GM18502 (cell line): ENCODE measurements at regions not wholly inside any gene's neighbourhood (a gene's known extent, or its start where the extent isn't known, plus 50 kb on each side); places are given as distances from the start of the nearest gene placed in this dataset.

Experiments used
- ATAC-seq: cut with Tn5 transposase; IDR thresholded peaks from one replicate; pipeline ENCODE4 v1.9.1; 2021; ENCODE audit warnings: mild to moderate bottlenecking; ENCODE audit not compliant: unreplicated experiment, poor library complexity

DNA sequence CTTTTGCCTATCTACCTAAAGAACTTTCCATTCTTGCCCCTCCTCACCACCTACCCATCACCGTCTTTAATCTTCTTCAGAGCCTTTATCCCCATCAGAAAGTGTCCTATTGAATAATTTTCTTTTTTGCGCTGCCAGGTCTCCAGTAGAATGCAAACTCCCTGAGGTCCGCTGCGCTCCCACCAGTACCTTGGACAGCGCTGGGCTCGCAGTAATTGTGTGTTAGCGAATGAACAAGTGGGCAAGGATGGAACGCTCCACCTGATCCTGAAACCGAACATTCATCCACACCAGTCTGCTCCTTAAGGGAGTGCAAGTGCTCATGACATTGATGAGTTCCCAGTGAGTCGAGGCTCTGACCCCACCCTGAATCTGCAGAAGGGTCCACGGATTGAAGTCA is 391.2 kb downstream of the CDH26 start:
- no peak for ATAC-seq

DNA sequence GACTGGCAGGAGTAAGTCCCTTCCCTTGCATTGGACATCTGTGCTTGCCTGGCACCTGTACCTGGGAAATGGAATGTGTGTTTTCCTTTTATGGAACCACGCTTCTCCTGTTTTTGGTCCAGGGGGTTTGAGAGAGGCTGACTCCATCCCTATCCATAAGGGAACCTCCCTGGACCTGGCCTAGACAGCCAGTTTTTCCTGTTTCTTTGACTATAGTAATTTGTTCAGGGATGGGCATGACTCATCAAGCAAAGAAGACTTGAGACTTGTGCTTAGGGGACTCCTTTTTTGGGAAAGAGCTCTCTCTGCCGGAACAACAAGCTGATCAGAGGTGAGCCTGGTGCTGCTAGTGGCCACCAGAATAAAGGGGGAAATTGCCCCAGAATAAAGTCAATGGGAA is 393.8 kb downstream of the CDH26 start:
- no peak for ATAC-seq

DNA sequence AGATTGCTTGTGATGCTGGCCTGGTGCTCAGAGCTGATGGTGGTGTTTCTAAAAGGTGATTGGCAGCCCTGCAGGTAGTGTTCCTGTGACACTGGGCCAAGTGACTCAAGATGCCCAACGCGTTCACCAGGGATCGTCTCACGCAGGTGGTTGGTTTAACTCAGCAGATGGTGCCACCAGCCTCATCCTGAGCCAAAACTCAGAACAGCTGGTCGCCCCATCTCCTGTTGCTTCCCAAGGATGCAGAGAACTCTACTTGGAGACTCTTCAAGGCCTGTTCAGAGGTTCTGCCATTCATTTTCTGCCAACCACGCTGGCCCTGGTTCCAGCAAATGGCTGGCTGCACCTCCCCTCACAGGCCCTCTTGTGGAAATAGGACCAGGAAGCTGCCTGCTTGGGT is 394.4 kb downstream of the CDH26 start:
- ATAC-seq = no peak

DNA sequence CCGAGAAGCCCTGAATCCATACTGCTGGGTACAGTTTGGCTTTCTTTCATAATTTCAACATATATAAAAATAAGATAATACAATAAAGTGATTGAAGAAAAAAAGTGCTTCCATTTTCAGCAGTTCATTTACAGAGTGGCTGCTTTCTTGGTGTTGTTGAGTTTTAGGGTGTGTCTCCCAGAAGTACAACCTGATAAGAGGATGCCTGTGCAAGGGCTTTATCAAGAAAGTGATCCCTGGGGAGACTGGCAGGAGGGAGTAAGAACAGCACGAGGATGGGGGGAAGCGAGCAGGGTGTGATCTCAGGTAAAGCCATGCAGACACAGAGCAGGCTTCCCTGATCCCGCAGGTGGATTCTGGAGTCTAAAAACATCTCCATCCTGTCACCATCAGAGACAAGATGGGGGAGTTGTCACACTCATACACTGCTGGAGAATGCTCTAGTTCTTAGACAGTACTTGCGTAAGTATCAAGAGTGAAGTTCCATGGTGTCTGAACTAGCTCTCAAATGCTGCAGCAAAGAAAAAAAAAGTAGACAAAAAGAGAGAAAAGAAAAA is 395.9 kb downstream of the CDH26 start:
- no peak for ATAC-seq

DNA sequence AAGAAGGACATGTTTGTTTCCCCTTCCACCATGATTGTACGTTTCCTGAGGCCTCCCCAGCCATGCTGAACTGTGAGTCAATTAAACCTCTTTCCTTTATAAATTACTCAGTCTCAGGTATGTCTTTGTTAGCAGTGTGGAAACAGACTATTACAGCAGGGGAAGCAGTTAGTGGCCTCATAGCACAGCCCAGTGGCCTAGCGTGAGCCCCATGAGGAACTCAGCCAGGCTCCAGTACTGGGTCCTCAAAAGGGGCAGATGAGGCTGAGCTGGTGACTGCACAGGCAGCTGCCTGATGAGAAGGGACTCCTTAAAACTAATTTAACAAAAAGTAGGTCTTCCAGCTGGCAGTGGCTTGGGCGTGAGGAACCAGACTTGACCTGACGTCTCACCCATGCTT is 399.9 kb downstream of the CDH26 start:
- ATAC-seq = no peak

DNA sequence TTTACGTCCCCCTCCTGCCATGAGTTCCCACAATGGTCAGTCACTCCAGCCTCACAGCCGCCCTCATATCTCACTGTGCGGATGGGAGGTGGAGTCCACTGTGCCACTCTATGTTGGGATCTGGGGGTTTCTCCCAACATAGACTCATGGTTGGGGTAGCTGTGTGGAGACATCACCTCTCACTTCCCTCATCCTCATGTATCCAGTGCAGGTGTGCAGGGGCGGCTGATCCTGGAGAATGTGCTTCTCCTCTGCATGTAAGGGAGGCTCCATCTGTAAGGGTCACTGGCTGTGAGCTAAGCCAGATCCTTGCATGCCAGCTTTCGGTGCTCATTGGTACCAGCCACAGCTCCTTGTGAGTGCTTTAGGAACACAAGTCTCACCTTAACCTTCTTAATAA is 400.8 kb downstream of the CDH26 start:
- ATAC-seq = no peak

DNA sequence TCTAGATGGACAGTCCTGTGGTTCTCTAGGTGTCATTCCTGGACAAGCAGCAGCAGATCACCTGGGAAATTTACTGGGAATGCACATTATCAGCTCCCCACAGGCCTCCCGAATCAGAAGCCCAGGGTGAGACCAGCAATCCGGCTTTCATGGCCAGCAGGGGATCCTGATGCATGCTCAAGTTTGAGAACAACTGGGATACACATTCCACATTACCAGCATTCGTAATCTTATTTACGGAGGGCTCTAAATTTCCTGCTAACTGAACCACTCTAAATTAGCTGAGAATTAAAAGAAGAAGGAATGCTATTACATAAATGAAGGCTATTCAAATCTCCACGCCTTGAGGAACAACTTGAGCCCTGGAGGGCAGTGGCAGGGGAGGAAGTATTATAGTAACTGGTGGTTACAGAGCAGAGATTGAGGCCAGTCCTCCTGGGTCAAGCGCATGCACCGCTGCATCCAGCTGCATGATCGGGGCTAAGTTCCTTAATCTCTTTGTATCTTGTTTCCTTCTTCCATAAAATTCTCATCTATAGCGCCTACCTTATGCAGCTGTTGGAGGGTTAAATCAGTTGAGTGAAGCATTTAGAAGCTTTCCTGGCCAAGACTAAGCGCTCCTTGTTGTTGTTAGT is 403.7 kb downstream of the CDH26 start:
- ATAC-seq = no peak

DNA sequence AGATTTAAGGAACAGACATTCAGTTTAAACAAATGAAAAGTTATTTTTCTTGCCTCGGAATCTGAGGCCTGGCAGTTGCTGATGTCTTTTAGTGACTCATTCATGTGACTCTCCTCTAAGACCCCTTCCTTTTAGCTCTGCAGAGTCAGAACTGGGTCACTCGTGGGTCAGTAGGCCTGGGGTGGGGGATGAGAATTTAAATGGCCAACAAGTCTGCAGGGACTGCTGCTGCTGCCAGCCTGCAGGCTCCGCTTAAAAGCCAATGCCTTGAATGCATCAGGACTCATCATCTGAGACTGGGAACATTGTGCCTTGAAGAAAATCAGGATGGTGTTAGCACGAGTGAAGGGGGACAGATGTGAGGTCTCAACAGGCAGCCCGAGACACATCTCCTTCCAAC is 404.3 kb downstream of the CDH26 start:
- ATAC-seq = no peak

DNA sequence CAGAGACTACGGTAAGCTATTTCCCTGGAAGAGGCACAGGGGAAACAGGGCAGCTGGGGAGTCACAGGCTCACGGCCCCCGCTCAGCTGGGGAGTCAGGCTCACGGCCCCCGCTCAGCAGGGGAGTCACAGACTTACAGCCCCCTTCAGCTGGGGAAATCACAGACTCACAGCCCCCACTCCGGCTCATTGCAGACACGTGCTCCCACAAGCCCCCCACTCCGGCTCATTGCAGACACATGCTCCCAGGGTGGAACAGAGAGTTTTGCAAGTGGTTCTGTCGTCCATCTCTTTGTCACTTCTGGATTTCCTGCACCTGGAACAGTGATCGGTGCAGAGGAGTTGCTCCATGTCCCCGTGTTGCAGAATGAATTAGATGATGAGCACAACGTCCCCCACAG is 405.5 kb downstream of the CDH26 start:
- ATAC-seq = no peak

DNA sequence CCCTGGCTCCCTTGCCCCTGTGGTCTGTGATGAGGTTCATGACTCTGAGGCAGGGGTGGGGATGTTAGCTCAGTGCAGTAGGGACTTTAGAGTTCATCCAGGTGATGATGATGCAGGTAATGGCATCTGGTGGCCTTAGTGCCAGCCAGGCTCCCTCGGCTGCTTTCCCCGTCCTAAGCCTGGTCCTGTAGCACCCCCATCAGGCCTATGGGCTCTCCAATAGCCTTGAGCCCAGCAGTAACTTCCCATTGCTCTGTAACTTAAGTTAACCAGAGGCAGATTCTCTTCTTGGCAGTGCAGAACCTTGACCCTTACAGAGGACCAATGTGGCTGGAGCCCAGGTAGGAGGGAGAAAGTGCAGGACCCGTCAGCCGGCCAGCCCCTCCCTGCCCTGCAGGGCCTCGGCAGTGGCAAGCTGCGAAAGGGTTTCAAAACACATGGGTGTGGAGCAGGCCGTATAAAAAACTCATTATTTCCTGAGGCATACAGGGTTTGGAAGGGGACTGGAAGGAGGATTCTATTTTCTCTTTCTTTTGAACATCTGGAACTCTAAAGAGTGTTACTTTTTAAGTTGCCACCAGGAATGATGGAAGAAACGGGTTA is 406.9 kb downstream of the CDH26 start:
- no peak for ATAC-seq

DNA sequence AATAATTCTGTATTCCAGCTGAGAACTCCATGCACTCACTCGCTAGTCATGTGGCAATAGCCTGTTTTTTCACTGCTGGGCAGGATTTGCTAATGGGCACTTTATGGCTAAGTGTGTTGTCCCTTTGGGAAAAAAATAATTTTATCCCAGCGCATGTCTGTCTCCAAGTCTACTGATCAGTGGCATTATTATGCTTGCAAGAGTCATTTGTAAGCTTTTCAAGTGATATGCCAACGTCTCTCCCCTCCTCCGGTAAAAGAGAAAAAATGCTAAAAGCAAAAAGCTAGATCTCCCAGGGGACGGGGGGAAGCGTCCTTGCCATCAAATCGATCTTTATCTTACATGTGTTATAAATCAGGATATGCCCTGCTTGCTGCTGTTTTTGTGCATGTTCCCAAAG is 407.7 kb downstream of the CDH26 start:
- ATAC-seq = no peak

DNA sequence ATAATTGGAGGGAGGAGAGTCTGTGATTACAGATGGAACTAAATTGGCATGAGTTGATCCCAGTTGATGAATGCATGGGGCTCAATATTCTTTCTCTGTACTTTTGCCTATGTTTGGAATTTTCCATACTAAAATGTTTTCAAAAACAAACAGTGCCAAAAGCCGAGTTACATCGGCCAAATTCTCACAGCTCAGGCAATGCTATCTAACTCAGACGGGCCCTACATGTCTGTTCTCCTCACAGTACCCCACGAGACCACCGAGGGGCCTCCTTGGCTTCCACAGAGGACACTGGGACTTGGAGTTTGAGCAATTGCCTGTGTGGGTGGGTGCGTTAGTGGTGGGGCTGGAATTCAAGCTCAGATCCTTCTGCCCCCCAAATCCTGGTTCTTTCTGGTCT is 413.2 kb downstream of the CDH26 start:
- no peak for ATAC-seq

DNA sequence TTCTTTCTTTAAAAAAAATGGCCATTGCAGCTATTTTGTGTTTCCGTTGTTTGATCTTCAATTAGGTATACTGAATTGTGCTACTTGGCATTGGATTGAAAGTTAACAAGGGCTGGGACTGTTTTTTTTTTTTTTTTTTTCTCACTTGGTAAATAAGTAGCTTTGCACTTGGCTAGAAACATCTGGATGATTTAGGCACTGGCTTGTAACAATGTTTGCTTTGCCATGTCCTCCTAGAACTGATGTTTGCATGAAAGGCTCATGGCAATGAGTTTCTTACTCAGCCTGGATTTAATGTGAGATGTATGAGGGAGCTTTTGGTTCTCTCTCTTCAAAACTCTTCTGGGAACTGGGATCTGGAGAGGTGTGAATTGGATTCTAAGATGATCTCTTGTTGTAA is 414.1 kb downstream of the CDH26 start:
- ATAC-seq = no peak

DNA sequence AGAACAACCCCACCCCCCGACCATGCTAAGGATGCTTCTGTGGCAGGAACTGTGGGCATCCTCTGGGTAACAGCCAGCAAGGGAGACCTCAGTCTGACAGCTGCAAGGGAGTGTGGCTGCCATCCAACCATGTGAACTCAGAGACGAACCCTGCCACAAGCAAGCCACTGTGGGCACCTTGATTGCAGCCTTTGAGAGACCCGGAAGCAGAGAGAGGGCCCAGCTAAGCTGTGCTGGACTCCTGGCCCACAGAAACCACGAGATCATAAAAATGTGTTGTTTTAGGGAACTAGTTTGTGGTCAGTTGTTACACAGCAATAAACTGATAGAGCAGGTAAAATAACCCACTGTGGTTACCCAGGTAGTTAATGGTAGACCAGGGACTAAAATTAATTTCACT is 414.6 kb downstream of the CDH26 start:
- no peak for ATAC-seq

DNA sequence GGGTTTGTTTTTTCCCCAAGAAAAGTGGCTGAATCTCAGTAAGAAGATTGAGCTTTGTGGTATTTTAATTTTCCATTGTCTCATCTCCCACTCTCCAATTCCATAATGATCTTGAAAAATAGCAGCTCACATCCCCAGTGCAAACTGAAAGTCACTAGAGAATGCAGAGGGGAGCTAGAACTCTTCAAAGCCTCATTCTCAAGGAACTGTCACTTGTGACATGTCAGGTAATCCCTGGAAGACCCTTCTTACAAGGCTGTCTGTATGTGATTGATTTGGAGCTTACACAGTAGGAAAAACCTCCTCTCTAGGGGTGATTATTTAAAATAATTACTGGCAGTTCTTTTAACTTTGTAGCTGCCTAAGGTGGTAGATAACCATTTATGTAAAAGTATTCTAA is 420.4 kb downstream of the CDH26 start:
- no peak for ATAC-seq

DNA sequence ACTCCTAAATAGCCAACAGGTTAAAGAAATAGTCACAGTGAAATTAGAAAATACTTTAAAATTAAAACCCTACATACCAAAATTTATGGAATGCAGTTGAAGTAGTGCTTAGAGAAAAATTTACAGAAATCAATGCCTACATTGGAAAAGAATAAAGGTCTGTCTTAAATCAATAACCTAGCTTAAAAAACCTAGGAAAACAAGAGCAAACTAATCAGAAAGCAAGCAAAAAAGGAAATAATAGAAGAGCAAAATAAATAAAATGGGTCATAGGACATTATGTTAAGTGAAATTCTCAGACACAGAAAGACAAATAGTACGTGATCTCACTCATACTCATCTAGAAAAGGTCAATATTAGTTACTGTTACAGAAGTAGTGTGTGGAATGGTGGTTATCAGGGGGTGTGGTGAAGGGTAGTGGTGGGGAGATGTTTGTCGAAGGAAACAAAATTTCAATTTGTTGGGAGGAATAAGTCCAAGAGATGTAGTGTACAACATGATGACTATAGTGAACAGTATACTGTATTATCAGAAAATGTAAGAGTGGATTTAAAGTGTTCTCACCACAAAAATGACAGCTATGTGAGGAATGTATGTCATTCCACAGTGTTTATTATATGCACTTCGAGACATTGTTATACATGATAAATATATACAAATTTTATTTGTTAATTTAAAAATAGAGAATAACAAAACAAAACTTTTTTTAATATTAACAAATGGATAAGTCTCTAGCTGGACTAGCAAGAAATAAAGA is 423.6 kb downstream of the CDH26 start:
- no peak for ATAC-seq

DNA sequence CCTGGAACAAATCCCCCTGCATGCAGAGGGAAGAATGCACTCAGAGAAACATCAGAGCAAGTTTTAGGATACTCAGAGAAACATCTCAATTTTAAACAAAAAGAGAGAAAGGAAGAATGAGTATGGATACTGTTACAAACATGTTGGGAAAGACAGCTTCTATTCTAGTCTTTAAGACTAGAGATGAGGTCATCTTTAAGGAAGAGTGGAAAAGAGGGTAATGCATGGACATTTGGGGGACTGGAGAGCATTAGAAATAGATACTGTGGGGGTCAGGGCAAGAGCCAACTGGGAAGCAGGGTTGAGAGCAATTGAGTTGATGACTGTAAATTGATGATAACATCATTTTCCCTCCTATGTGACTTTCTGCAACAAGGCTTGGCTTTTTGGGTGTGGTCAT is 431.2 kb downstream of the CDH26 start:
- no peak for ATAC-seq

DNA sequence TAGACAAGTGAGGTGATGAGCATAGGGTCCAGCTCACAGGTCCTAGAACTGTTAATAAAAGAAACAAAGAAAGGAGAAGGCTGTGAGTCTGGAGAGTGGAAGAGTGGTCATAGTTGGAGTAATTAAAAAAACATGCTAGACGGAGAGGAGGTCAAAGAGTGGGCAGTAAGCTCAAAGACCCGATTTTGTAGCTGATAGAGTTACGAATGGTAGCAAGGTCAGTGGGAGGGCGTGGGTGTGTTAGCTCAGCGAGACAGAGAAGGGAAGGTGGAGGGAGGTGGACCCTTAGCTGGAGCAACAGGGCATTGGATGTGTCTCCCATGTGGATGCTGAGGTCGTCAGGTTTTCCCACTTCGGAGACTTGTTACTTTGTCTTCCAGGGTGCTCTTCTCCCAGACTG is 431.7 kb downstream of the CDH26 start:
- ATAC-seq = no peak

DNA sequence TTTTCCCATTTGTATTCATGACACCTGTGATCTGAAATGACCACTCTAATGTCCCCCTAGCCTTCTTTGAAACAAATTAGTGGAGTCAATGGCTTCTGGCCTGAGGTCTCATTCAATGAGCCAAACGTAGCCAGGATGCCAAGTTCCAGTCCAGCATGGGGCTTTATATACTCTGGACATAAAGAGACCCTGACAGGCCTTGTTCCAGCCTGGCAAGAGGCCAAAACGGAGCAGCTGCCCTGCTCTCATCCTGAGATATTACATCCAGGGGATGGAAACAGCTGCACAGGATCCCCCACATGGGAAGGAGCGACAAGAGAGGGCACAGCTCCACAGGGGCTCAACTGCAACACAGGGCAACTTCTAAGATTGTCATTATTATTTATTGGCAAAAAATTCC is 437.8 kb downstream of the CDH26 start:
- ATAC-seq = no peak

DNA sequence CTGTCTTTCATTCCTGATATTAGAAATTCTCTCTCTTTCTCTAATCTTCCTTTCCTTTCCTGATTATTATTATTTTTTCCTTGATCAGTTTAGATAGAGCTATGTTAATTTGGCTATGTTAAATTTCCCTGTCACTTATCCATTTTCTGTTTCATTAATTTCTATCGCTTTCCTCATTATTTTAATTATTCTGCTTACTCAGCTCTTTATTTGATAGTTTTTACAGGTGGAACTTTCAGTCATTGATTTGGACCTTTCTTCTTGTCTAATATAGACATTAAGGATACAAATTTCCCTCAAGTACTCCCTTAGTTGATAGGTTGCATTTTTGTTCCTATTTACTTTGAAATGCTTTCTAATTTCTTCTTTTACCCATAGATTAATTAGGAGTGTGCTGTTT is 442.3 kb downstream of the CDH26 start:
- no peak for ATAC-seq

DNA sequence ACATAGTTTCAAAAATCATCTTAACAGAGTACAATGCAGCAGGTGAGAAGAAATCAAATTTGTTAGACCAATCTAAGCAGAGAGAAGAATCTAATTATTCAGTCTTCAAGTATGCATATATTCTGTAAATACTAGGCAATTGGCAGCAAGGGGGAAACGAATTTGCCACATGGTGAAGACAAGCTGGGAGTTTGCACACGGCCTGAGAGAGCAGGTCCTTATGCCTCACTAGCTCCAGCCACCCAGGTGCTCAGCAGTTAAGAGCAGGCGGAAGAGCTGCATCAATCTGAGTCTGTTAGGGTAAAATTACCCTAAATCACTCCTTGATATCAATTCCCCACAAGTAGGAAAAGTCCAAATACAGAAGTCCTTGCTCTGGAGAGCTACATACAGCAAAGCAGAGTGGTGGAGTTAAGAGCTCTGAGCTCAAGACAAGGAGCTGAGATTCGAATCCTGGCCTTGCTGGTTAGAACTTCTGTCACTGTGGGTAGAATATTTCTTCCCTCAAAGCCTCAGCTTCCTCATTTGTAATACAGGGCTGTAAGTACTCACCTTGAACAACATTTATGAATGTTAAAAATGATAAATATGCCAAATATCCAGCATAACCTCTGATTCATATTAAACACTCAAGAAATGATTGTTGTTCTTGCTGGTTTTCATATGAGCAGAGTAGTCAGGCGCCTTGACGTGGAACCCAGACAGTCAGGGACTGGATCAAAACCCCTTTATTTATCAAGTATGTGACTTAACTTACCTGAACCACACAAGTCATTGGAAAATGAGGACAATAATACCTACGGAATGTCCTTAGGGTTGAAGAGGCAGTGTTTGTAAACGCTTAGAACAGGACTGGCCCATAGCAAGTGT is 444.2 kb downstream of the CDH26 start:
- ATAC-seq = no peak
